ENCODE measurements at regions not wholly inside any gene's neighbourhood (a gene's known extent, or its start where the extent isn't known, plus 50 kb on each side); places are given as distances from the start of the nearest gene placed in this dataset.

DNA sequence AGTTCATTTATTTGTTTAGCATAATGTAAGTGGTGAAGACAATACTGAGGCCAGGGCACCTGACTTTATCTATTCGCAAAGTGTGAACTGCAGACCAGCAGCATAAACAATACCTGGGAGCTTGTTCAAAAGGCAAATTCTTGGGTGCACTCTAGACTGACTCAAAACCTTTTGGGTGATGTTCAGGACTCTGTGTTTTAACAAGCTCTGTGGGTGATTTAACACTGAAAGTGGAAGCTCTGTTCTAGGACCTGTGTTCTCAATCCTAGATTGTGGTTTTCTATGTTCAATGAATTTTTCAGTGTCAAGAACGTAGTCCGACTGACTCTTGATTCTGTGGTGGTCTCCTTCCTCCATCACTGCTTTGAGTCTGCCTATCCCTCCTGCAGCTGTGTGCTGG, 71.9 kb downstream of the GPR88 start:
- TF ChIP-seq, protein P1, sequence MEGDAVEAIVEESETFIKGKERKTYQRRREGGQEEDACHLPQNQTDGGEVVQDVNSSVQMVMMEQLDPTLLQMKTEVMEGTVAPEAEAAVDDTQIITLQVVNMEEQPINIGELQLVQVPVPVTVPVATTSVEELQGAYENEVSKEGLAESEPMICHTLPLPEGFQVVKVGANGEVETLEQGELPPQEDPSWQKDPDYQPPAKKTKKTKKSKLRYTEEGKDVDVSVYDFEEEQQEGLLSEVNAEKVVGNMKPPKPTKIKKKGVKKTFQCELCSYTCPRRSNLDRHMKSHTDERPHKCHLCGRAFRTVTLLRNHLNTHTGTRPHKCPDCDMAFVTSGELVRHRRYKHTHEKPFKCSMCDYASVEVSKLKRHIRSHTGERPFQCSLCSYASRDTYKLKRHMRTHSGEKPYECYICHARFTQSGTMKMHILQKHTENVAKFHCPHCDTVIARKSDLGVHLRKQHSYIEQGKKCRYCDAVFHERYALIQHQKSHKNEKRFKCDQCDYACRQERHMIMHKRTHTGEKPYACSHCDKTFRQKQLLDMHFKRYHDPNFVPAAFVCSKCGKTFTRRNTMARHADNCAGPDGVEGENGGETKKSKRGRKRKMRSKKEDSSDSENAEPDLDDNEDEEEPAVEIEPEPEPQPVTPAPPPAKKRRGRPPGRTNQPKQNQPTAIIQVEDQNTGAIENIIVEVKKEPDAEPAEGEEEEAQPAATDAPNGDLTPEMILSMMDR (IDR thresholded peaks at IDR 0.05; ENCODE audit: insufficient read depth, low read length), result no peak
- H3K4me3 ChIP-seq (ENCODE audit: low read depth, low read length), result no peak overlapping the region
- DNase-seq (ENCODE audit: low read depth), result no peak

DNA sequence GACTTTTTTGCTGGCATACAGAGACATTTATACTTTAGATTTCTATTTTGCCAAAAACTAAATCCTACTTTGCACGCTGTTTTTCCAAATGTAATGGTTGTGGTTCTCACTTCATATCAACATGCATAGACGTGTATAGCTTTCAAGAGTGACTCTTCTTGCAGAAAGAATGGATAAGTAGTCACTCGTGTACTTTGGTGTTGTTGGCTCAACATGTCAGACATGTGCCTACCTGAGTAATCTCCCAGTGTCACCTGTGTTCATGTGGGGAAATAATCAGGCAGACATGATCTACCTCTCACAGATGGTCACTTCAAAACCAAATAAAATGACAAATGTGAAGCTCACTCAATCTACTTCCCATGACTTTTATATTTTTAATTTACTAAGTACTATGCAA, 73.1 kb downstream of the GPR88 start:
- no peak for DNase-seq (ENCODE audit: low read depth)
- no peak overlapping the region for H3K4me3 ChIP-seq (ENCODE audit: low read depth, low read length)
- TF ChIP-seq, protein P1 (IDR thresholded peaks at IDR 0.05; ENCODE audit: insufficient read depth, low read length), result no peak

DNA sequence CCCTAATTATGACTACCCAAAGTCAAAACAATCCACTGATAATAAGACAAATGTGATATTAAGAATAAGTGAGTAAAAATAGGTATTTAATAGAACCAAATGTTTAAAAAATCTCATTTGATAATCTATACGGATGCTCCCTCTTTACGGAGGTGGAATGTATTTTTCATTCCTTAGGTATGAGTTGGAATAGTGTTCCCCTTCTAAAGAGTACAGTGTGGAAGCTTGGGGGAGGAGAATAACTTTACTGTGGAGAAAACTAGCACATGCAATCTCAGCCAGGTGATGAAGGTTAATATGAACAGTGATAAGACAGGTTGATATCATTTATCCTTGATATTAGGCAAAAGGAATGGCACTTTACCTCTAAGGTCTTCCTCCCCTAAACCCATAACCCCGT, 74.6 kb downstream of the GPR88 start:
- TF ChIP-seq, protein P1 (IDR thresholded peaks at IDR 0.05; ENCODE audit: insufficient read depth, low read length), result no peak
- no peak for DNase-seq (ENCODE audit: low read depth)
- no peak overlapping the region for H3K4me3 ChIP-seq (ENCODE audit: low read depth, low read length)

GRCh38 chr1:100613817-100614559, 76.0 kb downstream of the GPR88 start:
- TF ChIP-seq, protein P1 (IDR thresholded peaks at IDR 0.05; ENCODE audit: insufficient read depth, low read length), result no peak
- no peak overlapping the region for H3K4me3 ChIP-seq (ENCODE audit: low read depth, low read length)
- no peak for DNase-seq (ENCODE audit: low read depth)

- no peak overlapping the region for H3K4me3 ChIP-seq (ENCODE audit: low read depth, low read length)
- TF ChIP-seq, protein P1 (IDR thresholded peaks at IDR 0.05; ENCODE audit: insufficient read depth, low read length), result no peak
These were observed 76.6 kb downstream of the GPR88 start for GRCh38 chr1:100614570-100614969.

DNA sequence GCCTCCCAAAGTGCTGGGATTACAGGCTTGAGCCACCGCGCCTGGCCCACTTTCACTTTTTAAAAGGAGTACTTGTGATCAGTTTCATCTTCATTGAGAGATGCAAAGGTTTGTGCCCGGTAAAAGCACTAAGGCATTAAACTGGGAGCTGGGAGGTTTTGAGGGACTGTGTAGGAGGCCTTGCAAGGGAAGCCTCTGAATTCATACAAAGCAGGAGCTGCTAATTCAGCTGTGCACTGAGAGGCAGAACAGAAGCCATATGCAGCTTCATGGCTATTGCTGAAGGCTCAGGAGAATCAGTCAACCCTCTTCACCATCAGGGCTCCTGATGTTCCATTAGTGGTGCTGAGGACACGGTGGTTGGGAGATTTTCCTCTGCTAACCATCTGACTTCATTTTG, 77.7 kb downstream of the GPR88 start:
- DNase-seq (ENCODE audit: low read depth), result no peak
- TF ChIP-seq, protein P1 (IDR thresholded peaks at IDR 0.05; ENCODE audit: insufficient read depth, low read length), result no peak
- H3K4me3 ChIP-seq (ENCODE audit: low read depth, low read length), result no peak overlapping the region

More at GRCh38 chr1:100614570-100614969, 76.6 kb downstream of the GPR88 start:
- DNase-seq (ENCODE audit: low read depth), result no peak
